HG03066 (cell line): ENCODE measurements at regions not wholly inside any gene's neighbourhood (a gene's known extent, or its start where the extent isn't known, plus 50 kb on each side); places are given as distances from the start of the nearest gene placed in this dataset.

ENCODE experiments used
- ATAC-seq: cut with Tn5 transposase; IDR thresholded peaks from one replicate; pipeline ENCODE4 v1.9.1; 2021; ENCODE audit warnings: low read depth; ENCODE audit not compliant: unreplicated experiment

DNA sequence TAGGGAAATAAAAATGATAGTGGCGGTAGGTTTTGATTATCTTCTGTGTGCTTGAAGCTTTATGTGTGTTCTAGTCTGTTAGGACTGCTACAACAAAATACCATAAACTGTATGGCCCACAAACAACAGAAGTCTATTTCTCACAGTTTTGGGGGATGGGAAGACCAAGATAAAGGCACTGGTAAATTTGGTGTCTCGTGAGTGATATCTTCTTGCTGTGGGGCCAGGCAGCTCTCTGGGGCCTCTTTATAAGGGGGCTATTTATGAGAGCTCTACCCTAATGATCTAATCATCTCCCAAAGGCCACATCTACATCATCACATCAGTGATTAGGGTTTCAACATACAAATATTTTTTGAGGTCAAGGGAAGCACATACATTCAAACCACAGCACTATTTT, 86.8 kb upstream of the SPHKAP start:
- ATAC-seq = no peak

DNA sequence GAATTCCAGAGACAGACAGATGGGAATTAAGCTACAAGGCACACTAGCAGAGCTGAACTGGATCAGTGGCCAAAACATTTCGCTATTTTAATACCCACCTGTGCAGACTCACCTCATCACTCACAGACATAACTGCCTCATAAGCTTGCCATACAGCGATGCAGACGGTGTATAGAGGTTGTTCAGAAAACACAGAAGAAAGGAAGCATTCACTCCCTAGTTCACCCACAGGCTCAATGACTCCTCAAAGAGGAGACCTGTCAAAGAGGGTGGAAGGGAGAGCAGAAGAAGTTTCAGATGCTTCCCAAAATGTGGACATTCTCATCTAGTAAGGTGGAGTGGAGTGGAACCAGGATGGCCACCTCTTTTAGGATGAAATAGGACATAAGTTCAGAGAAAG, 81.7 kb upstream of the SPHKAP start:
- no peak for ATAC-seq

DNA sequence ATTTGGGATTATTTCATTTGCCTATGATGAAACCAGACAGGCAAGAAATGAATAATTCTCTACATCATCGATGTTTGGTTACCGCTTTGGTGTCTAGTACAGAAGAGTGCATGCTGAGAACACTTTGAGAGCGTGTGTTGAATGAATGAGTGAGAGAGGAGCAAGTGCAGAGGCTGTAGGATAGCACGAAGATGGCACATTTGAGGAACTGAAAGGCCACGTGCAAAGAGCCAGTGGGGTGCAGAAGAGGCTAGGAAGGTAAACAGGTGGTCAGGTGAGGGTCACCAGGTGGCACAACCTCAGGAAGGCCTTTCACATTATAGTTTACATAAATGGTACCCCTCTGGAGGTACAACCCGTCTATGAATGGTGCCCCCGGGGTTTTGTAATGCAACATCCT, 80.1 kb upstream of the SPHKAP start:
- no peak for ATAC-seq

DNA sequence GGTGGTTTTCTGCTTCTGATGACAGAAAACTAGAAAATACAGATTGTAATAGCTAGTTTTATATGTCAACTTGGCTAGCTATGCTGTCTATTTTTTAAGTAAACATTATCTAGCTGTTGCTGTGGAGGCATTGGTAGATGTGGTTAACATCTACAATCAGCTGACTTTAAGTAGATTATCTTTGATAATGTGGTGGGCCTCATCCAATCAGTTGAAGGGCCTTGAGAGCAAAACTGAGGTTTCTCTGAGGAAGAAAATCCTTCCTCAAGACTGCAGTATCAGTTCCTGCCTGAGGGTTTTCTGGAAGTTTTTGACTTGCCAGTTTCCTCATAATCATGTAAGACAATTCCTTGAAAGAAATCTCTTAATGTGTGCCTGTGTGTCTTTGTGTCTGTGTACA, 75.9 kb upstream of the SPHKAP start:
- ATAC-seq = no peak

DNA sequence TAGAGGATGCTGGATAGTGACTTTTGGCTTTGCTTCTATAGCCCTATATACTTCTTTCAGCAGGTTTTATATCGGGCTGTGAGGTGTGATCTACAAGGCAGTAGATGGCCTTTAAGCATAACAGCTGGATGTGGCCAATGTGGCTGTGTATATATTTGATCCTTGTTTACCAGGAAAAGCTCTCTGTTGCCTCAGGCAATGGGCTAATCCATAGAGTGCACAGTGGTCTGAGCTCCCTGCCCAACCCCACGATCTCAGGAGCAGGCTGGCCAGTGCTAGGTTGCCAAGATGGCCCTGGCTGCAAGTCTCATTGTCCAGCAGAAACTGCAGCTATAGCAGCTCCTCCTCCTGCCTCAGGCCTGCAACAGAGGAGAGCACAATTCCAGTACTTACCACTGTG, 72.3 kb upstream of the SPHKAP start:
- no peak for ATAC-seq

DNA sequence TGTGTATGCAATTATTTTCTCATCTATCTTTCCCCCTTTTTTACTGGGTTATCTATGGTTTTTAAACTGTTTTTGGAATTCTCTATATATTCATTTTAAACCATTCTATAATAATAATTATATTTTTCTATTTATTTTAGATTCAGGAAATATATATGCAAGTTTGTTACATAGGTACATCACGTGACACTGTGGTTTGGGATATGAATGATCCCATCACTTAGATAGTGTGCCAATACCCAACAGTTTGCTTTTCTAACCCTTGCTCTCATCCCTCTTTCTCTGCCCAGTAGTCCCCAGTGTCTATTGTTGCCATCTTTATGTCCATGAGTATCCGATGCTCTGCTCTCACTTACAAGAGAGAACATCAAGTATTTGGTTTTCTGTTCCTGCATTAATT, 65.8 kb upstream of the SPHKAP start:
- no peak for ATAC-seq

DNA sequence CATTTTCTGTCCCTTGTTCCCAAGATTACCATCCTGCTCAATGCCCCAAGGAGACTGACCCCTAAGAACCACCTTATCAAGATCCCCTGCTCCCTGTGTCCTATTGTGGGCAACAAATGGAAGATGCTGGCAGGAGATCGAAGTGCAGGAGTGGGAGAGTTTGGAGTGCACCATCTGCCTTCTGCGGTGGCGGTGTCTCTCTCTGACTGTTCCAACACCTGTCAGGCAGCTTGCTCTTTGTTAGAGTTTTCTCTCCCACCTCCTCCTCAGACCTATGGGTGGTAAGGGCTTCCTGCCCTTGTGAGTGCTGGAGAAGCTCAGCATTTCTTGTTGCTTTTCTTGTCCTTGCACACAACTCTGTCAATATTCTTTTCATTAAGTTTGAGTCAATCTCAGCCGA, 64.1 kb upstream of the SPHKAP start:
- no peak for ATAC-seq

DNA sequence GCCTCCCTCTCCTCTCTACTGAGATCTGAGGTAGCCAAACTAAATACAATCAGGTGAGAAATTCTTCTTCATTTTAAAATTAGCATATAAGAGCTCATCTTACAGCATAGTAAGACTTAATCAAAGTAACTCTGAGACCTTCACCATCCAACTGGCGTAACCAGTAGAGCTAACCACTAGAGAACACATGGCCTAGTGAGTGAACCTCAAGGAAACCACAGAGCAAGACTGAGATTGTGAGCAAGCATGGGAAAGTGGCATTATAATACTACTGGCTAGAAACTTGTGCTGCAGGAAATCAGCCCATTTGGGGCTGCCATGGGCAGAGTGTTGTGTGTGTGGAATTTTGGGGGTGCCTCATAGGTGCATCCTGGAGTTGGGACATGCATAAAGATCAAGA, 61.1 kb upstream of the SPHKAP start:
- no peak for ATAC-seq

DNA sequence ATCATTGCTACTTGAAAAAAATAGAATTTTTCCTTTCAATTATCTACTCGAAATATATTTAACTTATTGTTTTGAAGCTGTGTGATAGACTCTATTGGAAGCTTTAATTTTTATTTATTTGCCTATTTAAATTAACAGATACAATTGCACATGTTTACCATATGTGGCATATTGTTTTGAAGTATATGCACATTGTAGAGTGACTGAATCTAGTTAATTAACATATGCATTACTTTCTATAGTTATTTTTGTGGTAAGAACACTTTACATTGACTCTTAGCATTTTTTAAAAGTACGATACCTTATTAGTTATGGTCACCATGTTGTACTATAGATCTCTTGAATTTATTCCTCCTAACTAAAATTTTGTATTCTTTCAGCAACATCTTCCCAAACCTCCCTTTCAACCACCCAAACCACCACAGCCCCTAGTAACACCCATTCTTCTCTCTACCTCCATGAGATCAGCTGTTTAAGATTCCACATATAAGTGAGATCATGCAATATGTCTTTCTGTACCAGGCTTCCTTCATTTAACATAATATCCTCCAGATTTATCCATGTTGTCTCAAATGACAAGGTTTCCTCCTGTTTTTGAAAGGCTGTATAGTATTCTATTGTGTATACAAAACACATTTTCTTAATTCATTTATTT, 58.5 kb upstream of the SPHKAP start:
- no peak for ATAC-seq

DNA sequence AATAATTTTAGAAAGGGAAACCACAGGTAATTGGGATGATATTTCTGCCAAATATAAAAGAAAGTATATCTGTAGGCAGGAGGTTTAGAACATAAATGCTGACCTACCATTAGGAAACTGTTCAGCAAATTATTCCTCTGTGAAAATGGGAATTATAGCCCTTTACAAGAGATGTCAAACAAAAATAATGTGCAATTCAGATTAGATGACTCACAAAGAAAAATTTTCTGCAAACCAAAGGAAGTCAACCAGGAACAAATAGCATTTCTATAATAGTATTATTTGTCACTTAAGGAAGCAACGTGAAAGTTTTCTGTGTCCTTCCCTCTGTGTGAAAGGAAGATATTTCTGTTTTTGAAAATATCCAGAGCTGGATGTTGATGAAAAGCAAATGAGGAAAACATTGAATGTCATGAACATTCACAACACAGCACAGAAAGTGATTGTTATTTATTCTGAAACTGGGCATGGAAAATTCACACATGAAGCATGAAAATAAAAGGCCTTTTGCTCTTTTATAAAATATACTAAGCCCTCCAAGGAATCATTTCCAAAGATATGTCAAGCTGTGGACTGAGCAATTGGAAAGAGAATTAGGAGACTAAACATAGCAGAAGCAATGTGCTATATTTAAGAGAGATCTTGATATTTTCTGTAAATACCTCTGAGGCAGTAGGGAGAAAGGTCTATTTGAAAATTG, 57.9 kb upstream of the SPHKAP start:
- no peak for ATAC-seq
